ENCODE measurements at regions not wholly inside any gene's neighbourhood (a gene's known extent, or its start where the extent isn't known, plus 50 kb on each side); places are given as distances from the start of the nearest gene placed in this dataset.

GRCh38 chr3:27945229-27945628, 223.1 kb upstream of the EOMES start:
- no peak for DNase-seq

GRCh38 chr3:27960133-27960532, 238.0 kb upstream of the EOMES start:
- no peak for DNase-seq

- DNase-seq, result no peak
Measured at GRCh38 chr3:27963519-27963918, 241.4 kb upstream of the EOMES start.

- DNase-seq, result no peak
Measured at GRCh38 chr3:27971600-27971999, 249.5 kb upstream of the EOMES start.

GRCh38 chr3:27976933-27977332, 254.8 kb upstream of the EOMES start:
- DNase-seq, result no peak

- no peak for DNase-seq
Measured at GRCh38 chr3:27978440-27978839, 256.3 kb upstream of the EOMES start.

GRCh38 chr3:27985369-27986035, 255.9 kb upstream of the CMC1 start:
- DNase-seq, result no peak

GRCh38 chr3:27986234-27986879, 255.1 kb upstream of the CMC1 start:
- no peak for DNase-seq

GRCh38 chr3:27990324-27990723, 251.1 kb upstream of the CMC1 start:
- no peak for DNase-seq

GRCh38 chr3:27990837-27991236, 250.6 kb upstream of the CMC1 start:
- no peak for DNase-seq

GRCh38 chr3:27993051-27993450, 248.4 kb upstream of the CMC1 start:
- DNase-seq, result no peak

GRCh38 chr3:28000608-28001007, 240.8 kb upstream of the CMC1 start:
- DNase-seq, result no peak

- DNase-seq, result no peak
Measured at GRCh38 chr3:28008235-28008634, 233.2 kb upstream of the CMC1 start.

GRCh38 chr3:28012830-28013229, 228.6 kb upstream of the CMC1 start:
- DNase-seq, result no peak

- DNase-seq, result no peak
Measured at GRCh38 chr3:28013864-28014473, 227.4 kb upstream of the CMC1 start.

- no peak for DNase-seq
Measured at GRCh38 chr3:28018925-28019718, 222.3 kb upstream of the CMC1 start.

GRCh38 chr3:28019740-28020139, 221.7 kb upstream of the CMC1 start:
- no peak for DNase-seq

- no peak for DNase-seq
Measured at GRCh38 chr3:28022916-28023315, 218.5 kb upstream of the CMC1 start.

- DNase-seq, result no peak
Measured at GRCh38 chr3:28028554-28028953, 212.9 kb upstream of the CMC1 start.

- DNase-seq, result no peak
Measured at GRCh38 chr3:28033059-28033784, 208.2 kb upstream of the CMC1 start.

GRCh38 chr3:28036599-28037575, 204.5 kb upstream of the CMC1 start:
- no peak for DNase-seq

GRCh38 chr3:28039234-28039633, 202.2 kb upstream of the CMC1 start:
- DNase-seq, result no peak

All from NCI-H226 (cell line).